ENCODE measurements at regions not wholly inside any gene's neighbourhood (a gene's known extent, or its start where the extent isn't known, plus 50 kb on each side); places are given as distances from the start of the nearest gene placed in this dataset.

DNA sequence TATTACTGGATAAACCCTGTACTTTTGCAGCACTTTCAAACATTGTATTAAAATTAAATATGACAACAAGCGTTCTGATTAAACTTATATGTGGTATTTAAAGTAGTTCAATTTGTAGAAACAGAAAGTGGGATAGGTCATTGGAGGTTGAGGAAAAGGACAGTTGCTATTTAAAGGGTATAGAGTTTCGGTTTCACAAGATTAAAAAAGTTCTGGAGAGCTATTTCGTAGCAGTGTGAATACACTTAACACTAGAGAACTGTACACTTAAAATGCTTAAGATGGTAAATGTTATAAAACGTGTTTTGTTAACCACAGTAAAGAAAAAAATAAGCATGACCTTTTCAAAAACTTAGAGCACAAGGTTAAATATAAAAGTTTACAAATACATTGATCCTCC, 382.1 kb downstream of the BRINP1 start:
- no peak for TF ChIP-seq PPARA (CRISPR knock-in tag; IDR thresholded peaks at IDR 0.05; ENCODE audit: borderline replicate concordance)
- no peak for TF ChIP-seq ZFP30 (CRISPR knock-in tag; IDR thresholded peaks at IDR 0.05)
- no peak for TF ChIP-seq RARB (CRISPR knock-in tag; IDR thresholded peaks at IDR 0.05)
